Caki2 (cell line): ENCODE measurements at regions not wholly inside any gene's neighbourhood (a gene's known extent, or its start where the extent isn't known, plus 50 kb on each side); places are given as distances from the start of the nearest gene placed in this dataset.

Experiments
- DNase-seq: peaks from one replicate; pipeline ENCODE4 v3.0.0-alpha.2; 2015; ENCODE audit warnings: low read depth
- in situ Hi-C: cut with HindIII; loops from 2 replicates; pipeline ENCODE4 v1.10.0; 2016; ENCODE audit warnings: low sequenced_read_pairs, low pct_unique_long_range_greater_than_20kb, mixed read lengths

DNA sequence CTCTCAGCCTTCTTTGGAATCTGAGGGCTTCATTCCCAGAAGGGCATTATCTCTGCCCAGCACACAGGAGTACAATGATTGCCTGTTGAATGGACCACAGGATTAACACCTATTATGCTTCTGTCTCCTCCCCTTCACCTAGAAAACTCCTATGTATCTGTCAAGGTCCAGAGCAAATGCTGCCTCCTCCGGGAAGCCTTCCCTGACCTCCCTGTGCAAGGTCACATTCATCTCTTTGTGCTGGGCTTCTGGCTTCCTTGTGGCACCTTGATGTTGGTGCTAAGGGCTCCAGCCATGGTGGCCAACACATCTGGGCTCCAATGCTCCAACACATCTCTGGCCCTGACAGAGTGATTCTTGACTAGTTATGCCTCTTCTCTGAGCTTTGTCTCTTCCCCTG, 49.9 kb upstream of the ATP2B2 start:
- no peak for DNase-seq
- in situ Hi-C loops = no loop called here

DNA sequence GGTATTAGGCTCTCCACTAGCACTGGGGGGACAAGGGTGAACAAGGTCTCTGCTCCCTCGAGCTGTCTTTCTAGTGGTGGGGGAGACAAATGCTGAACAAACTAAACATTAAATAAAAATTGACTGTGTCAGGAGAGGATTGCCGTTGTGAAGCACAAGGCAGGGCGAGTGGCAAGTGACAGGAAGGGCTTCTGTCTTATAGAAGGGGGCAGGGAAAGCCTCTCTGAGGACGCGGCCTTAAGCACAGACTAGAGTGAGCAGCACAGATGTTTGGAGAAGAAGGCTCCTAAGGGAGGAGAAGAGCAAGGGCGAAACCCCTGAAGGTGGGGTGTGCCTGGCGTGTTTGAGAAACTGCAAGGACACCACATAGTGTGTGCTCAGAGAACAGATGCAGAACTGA, 50.9 kb upstream of the ATP2B2 start:
- in situ Hi-C loops = no loop called here
- no peak for DNase-seq

DNA sequence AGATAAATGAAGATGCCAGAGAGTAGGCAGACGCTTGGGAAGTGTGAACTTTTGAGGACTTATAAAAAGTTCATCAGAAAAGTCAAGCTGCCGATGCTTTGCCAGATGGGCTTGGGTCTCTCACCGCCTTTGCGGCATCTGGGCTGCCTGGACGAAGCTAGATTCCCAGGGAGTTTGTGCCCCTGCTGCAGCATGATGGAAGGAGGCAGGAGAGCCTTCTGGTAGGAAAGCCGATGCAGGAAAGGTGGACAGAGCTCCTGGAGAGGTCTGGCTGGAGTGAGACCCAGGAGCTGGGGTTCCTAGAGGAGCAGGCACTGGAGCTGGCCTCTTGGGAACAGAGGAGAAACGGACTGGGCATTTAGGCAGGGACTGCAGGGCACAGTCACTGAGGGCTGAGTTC, 51.9 kb upstream of the ATP2B2 start:
- in situ Hi-C loops = no loop called here

DNA sequence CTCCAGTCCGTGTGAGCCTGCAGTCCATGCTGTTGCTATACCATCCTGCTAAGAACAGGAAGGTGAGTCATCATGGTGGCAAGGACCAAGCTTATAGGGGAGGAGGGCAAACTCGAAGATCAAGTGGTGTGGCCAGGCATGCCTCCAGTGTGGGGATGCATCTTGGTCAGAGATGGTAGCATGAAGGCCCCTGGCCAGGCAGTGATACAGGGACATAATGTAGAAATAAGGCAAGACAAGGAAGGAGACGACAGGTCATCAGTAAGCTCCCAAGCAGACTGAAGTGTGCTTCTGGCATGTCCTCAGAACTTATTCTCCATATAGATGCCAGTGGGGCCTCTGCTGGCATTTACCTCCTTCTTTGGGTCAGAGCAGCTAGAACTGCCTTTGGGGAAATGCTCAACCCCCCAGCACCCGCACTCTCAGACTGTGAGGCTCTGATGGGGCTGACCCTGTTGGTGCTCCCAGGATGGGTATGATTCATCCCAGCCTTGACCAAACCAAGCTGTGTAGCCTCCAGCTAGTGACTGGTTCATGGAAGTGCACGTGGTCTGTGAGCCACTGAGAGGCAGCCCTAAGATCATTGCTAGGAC, 52.5 kb upstream of the ATP2B2 start:
- in situ Hi-C loops = no loop called here
- no peak for DNase-seq

More for the DNA sequence above, 51.9 kb upstream of the ATP2B2 start:
- DNase-seq = no peak

DNA sequence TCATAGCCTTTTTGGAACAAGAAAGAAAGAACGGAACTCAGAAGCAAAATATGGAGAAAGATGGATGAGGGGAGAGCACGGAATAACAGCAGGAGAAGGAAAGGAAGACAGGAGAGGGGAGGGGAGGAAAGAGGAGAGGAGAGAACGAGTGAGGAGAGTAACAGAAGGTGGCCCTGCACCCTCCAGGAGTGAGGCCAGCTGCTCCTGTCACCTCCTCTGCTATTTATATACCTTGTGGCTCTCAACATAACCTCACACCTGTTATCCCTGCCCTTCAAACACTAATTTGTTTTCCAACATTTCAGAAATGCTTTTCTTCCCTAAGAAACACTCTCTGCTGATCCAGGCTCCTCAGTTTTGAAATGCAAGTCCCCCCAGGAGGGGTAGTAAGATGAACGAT, 53.4 kb upstream of the ATP2B2 start:
- DNase-seq = no peak
- in situ Hi-C loops = no loop called here

DNA sequence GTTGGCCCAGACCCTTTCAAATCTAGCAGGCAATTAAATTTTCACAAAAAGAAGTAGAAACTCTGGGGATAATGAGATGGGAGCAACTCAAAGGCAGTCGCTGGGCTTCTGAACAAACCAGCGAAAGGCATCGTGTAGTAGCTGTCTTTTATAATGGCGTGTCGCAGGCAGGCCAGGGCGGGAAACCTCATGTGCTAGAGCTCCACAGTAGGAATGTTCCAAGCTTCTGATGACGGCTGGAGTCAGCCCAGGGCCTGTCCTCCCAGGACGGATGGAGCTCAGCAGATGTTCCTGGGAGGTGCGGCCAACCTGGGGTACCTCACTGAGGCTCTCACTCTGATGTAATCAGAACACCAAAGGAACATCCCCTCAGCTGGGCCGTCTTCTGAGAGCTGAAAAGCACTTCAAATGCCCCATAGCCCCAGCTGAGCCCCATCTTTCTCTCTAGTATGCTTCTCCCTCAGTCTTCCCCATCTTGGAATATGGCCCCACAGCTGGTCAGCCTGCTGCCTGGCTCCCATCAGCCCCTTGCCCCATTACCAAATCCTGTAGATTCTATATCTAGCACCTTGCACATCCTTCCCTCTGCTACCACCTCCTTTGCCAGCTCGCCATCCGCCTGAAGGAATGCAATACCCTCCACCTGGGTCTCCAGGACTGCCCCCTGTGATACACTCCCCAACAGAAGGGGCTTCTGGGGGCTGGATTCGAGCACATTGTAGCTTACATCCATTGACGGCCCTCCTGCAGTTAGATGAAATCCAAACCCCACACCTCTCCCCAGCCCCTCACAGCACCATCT, 54.9 kb upstream of the ATP2B2 start:
- no peak for DNase-seq
- in situ Hi-C loops = no loop called here

DNA sequence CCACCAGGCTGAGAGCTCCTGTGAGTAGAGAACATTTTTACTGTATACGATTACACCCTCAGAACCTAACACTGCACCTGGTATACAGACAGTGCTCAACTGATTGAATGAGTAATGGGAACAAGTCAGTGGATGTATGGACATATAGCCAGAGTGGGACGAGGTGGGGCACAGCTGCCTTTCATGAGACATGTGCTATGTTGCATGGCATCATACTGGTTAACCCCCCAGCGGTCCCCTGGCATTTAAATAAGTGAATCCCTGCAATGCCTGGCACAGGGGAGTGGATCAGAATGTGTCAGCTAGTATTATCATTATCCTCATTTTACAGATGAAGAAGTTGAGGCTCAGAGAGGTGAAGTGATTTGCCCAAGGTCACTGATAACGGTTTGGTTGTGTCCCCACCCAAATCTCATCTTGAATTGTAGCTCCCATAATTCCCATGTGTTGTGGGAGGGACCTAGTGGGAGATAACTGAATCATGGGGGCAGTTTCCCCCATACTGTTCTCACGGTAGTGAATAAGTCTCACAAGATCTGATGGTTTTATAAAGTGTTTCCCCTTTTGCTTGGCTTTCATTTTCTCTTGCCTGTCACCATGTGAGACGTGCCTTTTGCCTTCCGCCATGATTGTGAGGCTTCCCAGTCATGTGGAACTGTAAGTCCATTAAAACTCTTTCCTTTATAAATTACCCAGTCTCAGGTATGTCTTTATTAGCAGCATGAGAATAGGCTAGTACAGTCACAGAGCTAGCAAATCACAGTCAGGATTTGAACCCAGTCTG, 56.0 kb upstream of the ATP2B2 start:
- in situ Hi-C loops = no loop called here
- DNase-seq = no peak

DNA sequence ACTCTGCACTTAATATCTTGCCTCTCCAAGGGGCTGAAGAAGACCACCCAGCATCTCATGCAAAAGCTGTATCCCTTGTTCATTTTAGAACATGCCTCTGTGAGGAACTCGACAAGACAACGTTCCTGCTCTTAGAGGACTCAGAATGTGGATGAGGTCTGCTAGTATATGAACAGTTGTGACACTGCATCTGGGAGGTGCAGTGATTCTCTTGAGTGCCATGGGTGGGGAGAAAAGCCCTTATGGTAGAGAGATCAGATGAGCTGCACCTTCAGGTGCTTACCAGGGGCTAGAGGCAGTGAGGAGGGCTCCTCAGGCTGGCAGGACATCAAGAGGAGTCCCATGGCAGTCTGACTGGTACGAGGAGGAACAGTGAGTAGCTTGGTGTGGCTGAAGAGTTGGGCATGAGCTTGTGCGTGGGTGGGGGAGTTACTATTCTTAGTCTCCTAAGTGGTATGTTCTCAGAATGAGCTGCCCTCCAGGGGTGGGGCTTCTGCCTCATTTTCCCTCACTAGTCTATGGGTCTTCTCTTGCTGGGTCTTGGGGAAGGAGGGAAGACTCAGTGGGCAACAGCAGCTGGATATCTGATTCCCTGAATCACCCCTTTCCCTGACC, 56.7 kb upstream of the ATP2B2 start:
- in situ Hi-C loops = no loop called here
- DNase-seq = no peak

DNA sequence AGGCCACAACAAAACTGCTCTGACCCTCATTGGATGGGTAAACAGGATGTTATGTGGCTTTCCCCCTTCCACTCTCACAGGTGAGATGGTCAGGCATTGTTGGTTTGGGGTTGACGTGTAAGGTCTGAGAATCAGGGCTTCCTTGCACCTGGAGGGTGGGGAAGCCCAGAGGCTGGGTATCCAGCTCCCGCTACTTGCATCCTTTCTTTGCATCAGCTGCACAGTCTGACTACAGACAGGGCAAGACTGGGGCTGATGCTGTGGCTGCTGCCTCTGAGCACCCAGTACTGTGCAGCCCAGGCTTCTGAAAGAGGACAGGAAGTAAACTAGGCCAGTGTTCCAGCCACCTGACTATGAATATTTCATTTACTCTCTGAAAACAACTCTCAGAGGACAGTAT, 58.0 kb upstream of the ATP2B2 start:
- in situ Hi-C loops = no loop called here

DNA sequence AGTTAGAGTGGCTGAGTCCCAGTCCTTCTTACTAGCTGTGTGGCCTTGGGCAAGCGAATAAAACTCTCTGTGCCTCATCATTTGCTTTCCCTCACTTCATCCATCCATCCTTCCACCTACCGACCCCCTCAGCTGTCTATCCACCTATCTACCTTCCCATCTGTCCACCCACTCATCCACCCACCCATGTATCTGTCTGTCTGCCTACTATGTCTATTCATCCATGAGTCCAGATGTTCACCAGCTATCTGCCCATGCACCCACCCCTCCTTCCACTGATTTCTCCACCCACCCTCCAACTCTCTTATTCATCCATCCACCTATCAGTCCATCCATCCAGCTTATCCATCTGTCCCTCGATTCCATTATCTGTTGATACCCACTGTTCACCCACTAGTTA, 60.4 kb upstream of the ATP2B2 start:
- in situ Hi-C loops = no loop called here
- no peak for DNase-seq

More for the DNA sequence above, 58.0 kb upstream of the ATP2B2 start:
- no peak for DNase-seq

DNA sequence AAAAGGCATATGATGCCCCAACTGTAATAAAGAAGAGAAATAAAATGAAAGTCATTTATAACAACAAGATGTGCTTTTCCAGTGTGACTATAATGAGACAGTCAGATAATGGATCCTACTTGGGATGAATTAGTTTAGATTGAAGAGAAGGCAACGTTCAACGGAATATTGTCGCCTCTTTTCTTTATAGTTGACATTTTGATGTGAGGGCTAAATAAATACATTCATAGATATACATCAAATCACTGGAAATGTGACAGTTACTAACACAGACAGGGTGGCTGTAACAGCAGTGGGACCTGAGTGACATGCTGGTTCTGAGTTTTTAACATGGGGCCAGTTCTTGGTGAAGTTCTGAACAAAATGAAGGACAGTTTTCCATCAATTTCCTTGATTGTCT, 61.1 kb upstream of the ATP2B2 start:
- DNase-seq = no peak
- in situ Hi-C loops = no loop called here

DNA sequence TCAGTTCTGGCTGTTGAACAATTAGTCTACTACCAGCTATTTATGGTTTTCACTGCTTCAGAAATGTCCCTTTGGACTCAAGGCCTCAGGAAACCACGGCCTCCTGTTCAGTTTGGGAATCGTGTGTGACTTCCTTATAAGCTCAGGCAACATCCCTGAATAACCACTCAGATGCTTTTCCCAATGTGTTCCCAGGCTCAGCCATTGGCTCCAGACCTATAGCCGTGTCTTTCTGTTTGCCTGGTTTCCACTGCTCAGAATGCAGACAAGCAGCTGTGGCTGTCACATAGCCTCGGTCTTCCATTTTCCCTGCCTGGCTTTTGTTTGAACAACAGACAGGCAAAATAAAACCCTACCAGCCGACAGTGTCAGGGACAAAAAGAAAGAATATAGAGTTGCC, 63.2 kb upstream of the ATP2B2 start:
- DNase-seq = no peak
- in situ Hi-C loops = no loop called here

DNA sequence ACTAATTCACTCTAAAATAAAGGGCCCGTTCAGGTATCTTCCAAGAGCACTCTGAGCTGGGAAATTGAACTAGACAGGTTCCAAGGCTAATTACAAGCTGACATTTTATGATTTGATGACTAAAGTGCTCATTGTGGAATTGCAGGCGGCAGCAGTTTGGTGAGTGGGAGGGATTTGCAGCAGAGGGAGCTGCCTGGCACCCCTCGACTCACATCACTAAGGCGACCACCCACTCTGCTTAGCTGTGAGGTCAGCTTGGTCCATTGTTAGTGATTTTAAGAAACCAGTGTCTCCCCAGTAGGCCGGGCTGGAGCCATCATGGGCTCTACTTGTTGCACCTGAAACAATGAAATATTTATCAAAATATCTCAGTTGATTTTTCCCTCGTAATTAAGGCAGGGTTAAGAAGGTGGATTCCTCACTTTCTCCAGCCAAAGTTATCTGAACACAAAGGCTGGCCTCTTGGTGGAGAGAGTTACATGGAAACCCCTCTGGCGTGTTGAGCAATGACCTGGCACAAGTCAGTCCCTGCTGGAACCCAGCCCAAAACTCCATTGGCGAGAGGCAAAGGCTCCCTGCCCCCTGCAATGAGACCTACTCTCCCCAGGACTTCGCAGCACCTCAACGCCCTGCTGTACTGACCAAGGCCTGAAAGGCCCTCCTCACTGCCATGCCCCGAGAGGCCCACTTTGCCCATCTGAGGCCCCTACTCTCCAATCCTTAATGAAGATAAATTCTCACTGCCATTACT, 65.0 kb upstream of the ATP2B2 start:
- in situ Hi-C loops = no loop called here
- DNase-seq = no peak

DNA sequence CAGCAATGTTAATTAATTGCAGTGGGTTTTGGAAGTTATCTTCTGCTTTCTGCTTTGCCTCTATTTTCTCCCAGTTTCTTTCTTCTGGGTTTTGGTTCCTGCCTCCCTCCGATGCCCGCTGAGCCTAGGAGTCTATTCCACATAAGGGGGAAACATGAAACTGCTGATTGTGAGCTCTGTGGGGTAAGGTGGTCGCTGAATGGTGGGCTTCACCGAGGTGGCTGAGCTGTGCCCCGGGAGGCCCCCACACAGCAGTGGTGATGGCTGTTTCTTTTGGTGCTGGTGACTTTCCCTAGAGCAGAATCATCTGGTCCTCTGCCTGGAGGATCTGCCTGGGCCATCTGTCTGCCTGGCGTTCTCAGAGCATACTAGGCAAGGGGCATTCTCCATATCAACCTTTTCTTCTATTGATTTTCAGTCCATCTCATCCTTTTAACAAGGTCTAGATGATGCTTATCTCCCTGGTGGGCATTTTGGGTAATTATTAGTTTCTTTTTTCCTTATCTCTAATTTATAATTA, 68.8 kb upstream of the ATP2B2 start:
- DNase-seq = no peak
- in situ Hi-C loops = no loop called here

DNA sequence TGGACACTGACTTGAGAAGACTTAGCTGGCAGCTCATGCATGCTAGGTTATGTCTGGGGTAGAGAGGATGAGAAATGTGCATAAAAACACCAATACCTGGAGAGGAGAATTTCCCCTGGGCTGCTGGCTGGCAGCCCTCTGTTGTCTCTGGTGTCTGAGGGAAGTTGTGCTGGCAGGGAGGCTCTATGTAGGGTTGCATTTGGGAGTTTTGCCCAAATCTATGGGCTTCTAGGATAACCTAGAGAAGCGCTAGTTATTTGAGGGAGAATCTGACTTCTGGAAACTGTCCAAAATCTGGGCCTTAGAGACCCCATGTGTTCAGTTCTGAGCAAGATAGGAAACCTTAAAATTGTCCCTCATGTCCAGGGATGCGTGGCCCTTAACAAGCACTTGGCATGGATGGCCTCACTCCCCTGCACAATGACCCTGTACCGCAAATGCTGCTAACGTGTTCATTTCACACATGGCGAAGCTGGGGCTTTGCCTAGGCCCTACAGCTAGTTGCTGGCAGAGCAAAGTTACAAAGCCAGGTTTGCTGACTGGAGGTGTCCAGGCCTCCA, 70.3 kb upstream of the ATP2B2 start:
- in situ Hi-C loops = no loop called here
- no peak for DNase-seq

DNA sequence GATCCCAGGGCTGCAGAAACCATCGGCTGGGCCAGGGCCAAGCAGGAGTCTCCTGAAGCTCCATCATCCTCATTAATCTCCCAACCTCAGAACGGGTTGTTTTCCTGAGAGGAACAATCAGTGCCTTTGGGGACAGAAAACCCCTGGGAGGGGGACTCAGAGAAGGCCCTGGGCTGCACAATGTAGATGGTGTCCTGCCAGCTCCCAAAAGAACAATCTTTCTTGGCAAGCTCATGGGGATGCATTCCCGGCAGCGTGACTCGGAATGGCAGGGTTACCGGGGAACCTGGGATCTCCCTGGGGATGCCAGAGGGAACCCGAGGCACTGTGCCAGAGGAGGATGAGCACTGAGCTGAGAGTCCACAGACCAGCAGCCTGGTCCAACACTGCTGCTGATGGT, 72.1 kb upstream of the ATP2B2 start:
- in situ Hi-C loops = no loop called here
- DNase-seq = no peak

DNA sequence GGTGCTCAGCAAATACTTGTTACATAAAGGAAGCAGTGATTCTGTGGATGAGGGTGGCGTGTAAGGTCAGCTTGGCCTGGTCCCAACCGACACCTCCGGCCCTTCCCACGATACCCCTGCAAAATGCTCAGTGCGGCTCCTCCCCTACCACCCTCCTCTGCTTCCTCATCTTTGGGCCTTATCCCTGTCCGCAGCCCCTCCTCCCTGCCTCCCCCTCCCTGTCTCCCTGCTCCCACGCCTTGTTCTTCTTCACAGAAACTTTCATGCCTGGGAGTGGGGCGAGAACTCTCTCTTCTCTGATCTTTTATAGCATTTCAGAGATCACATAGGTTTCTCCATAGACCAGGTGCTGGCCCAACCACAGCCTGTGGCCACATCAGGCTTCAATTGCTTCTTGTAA, 75.0 kb upstream of the ATP2B2 start:
- no peak for DNase-seq
- in situ Hi-C loops = no loop called here

DNA sequence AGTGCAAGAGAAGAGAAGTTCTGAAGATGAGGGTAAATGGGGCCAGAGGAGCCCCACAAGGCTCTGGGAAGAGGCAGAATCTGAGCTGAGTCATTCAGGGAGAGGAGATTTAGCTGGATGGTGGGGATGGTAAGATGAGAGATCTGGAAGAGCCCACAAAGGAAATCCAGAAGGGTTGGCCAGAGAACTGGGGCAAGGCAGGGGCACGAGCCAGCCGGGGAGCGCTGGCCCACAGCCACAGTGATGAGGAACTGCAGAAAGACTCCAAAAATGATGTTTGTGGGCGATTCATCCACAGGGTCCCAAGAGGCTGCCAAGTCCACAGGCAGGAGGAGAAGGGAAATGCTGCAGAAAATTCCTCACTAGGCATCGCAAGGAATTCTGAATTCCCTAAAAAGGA, 75.9 kb upstream of the ATP2B2 start:
- DNase-seq = no peak
- in situ Hi-C loops = no loop called here
